Astrocyte (in vitro differentiated cells and primary cell): ENCODE measurements at regions not wholly inside any gene's neighbourhood (a gene's known extent, or its start where the extent isn't known, plus 50 kb on each side); places are given as distances from the start of the nearest gene placed in this dataset.

Experiments used
- CTCF ChIP-seq: IDR thresholded peaks from 2 replicates; pipeline ENCODE4 v1.5.1; 2011; ENCODE audit warnings: low read depth, mild to moderate bottlenecking, inconsistent platforms, low read length, moderate library complexity; ENCODE audit not compliant: insufficient read depth
- EZH2 ChIP-seq: IDR thresholded peaks from 2 replicates; pipeline ENCODE4 v1.6.1; 2012; ENCODE audit warnings: mild to moderate bottlenecking, low read length, inconsistent platforms; ENCODE audit not compliant: insufficient read depth

DNA sequence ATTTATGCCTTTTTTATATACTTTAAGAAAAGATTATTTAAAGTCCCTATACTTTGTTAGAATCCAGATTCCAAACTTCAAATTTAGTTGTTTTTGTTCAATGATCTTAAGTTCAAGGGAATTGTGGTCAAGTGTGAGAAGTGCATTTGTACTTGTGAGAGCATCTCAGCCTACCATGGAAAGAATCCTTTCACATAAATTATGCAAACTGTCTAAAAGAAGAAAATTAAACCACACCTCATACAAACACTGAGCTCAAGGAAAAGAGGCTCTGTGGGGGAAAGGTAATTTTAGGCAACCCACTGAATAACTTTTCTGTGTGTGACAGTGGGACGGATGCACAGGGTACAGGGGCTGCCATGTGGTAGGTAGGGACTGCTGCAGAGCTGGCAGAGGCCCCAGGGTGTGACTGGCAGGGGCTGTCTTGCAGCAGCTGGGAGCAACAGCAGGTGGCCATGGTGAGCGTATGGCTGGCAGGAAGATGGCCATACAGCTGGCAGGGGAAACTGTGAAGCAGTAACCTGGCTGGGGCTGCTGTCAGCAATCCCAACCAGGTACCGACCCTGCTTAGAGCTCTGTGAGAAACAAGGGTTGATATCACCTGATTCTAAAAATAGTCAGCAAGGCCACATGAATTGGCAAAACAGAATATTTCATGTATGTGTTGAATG lies 130.6 kb downstream of the UGT8 start:
- TF ChIP-seq CTCF (no peak), EZH2 (no peak)
